ENCODE measurements at regions not wholly inside any gene's neighbourhood (a gene's known extent, or its start where the extent isn't known, plus 50 kb on each side); places are given as distances from the start of the nearest gene placed in this dataset.

DNA sequence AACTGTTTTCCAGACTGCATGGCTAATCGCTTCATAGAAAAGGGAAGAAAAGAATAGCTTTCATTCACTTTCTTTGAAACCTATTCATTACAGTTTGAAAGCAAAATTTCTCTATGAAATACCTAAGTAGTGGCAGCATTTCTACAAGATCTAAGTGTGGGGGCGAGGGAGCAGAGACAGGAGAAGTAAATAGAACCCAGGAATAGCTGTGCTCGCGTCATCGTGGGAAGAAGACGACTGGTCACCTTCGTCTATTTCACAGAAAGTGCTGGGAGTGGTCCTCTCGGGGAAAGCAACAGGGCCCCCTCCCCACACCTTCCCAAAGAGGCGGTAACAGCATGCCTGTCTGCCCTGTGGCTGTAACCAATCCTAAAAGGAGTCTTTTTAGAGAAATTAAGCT is 169.9 kb upstream of the NOCT start:
- Mint-ChIP-seq H3K27me3 (ENCODE audit: unreplicated experiment) (peaks cover 4% of the 10 kb centered on the region), H3K4me3 (ENCODE audit: unreplicated experiment) (no peak overlapping the region), H3K36me3 (ENCODE audit: low read depth, unreplicated experiment) (no peaks in the 10 kb centered on the region), H3K9me3 (ENCODE audit: unreplicated experiment) (no peaks in the 10 kb centered on the region), H3K4me1 (ENCODE audit: unreplicated experiment) (no peaks in the 10 kb centered on the region), H3K27ac (ENCODE audit: unreplicated experiment) (no peak overlapping the region)
- TF ChIP-seq, protein P1, sequence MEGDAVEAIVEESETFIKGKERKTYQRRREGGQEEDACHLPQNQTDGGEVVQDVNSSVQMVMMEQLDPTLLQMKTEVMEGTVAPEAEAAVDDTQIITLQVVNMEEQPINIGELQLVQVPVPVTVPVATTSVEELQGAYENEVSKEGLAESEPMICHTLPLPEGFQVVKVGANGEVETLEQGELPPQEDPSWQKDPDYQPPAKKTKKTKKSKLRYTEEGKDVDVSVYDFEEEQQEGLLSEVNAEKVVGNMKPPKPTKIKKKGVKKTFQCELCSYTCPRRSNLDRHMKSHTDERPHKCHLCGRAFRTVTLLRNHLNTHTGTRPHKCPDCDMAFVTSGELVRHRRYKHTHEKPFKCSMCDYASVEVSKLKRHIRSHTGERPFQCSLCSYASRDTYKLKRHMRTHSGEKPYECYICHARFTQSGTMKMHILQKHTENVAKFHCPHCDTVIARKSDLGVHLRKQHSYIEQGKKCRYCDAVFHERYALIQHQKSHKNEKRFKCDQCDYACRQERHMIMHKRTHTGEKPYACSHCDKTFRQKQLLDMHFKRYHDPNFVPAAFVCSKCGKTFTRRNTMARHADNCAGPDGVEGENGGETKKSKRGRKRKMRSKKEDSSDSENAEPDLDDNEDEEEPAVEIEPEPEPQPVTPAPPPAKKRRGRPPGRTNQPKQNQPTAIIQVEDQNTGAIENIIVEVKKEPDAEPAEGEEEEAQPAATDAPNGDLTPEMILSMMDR (IDR thresholded peaks at IDR 0.05; ENCODE audit: unreplicated experiment) = no peak
- DNase-seq (ENCODE audit: low spot score) = no peak

GRCh38 chr4:138845054-138845453 is 170.5 kb upstream of the NOCT start:
- no peak for DNase-seq (ENCODE audit: low spot score)
- no peak overlapping the region for H3K27ac Mint-ChIP-seq (ENCODE audit: unreplicated experiment)
- no peaks in the 10 kb centered on the region for H3K36me3 Mint-ChIP-seq (ENCODE audit: low read depth, unreplicated experiment)
- peaks cover 4% of the 10 kb centered on the region for H3K27me3 Mint-ChIP-seq (ENCODE audit: unreplicated experiment)
- H3K9me3 Mint-ChIP-seq (ENCODE audit: unreplicated experiment) = no peaks in the 10 kb centered on the region
- no peak overlapping the region for H3K4me3 Mint-ChIP-seq (ENCODE audit: unreplicated experiment)
- TF ChIP-seq, protein P1 (IDR thresholded peaks at IDR 0.05; ENCODE audit: unreplicated experiment) = no peak
- H3K4me1 Mint-ChIP-seq (ENCODE audit: unreplicated experiment) = no peaks in the 10 kb centered on the region

DNA sequence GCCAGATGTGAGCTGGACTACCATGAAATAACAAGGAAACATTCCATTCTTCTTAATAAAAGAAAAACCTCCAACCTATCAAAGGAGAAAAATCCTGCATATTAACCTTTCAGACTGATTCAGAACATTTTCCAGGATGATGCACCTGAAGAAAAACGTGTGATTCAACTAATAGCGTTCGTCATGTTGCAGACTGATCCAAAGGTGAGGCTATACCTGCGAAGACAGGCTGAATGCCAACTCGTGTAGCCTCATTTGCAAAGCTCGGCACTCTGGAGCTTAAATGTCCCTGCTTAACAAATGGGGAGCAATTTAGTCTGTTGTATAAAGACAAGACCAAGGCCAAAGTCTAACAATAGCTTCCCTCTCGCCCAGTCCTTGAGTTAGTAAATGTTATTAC is 172.0 kb upstream of the NOCT start:
- DNase-seq (ENCODE audit: low spot score) = no peak
- Mint-ChIP-seq H3K36me3 (ENCODE audit: low read depth, unreplicated experiment) (no peaks in the 10 kb centered on the region), H3K27ac (ENCODE audit: unreplicated experiment) (no peak overlapping the region), H3K4me1 (ENCODE audit: unreplicated experiment) (no peaks in the 10 kb centered on the region), H3K4me3 (ENCODE audit: unreplicated experiment) (no peak overlapping the region), H3K27me3 (ENCODE audit: unreplicated experiment) (peaks cover 6% of the 10 kb centered on the region), H3K9me3 (ENCODE audit: unreplicated experiment) (no peaks in the 10 kb centered on the region)
- TF ChIP-seq, protein P1 (IDR thresholded peaks at IDR 0.05; ENCODE audit: unreplicated experiment) = no peak

DNA sequence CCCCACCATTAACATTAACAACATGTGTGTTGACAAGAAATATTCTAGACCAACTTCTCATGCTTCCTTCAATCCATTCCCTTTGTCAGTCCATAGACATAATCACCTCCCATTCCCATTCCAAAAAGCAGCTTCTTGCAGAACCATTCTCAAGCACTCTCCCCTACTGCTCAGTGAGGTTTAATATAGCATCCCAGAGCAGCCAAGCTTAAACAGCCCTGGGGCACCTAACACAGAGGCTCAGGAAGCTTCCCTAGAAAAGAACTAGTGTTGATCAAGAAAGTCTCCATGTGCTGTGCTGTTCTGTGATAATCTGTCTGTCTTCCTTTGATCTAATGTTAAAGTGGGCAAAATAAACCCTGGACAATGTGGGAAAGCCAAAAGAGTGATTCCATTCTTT is 174.2 kb upstream of the NOCT start:
- DNase-seq (ENCODE audit: low spot score) = no peak
- Mint-ChIP-seq H3K36me3 (ENCODE audit: low read depth, unreplicated experiment) (no peaks in the 10 kb centered on the region), H3K27me3 (ENCODE audit: unreplicated experiment) (peaks cover 2% of the 10 kb centered on the region), H3K27ac (ENCODE audit: unreplicated experiment) (no peak overlapping the region), H3K9me3 (ENCODE audit: unreplicated experiment) (no peaks in the 10 kb centered on the region), H3K4me3 (ENCODE audit: unreplicated experiment) (no peak overlapping the region), H3K4me1 (ENCODE audit: unreplicated experiment) (no peaks in the 10 kb centered on the region)
- TF ChIP-seq, protein P1 (IDR thresholded peaks at IDR 0.05; ENCODE audit: unreplicated experiment) = no peak

DNA sequence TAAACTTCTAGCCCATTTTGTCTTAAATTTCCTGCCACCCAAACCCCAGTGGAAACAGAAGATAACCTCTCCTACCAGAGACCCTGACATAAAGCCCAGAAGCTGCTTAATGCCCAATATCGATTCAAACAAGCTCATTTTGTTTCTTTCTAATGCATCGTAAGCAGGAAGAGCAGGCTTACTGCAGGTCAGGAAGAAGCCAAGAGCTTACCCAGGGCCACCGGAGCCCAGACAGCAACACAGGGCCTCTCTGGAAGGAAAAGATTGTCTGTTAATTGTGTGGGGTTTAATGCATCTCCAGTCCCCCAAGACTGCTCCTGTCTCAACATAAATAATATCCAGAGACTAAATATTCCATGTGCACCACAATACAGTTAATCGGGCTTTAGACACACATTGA is 177.3 kb upstream of the NOCT start:
- H3K36me3 Mint-ChIP-seq (ENCODE audit: low read depth, unreplicated experiment) = no peaks in the 10 kb centered on the region
- H3K27me3 Mint-ChIP-seq (ENCODE audit: unreplicated experiment) = peaks cover 4% of the 10 kb centered on the region
- H3K4me1 Mint-ChIP-seq (ENCODE audit: unreplicated experiment) = peaks cover 4% of the 10 kb centered on the region
- no peaks in the 10 kb centered on the region for H3K9me3 Mint-ChIP-seq (ENCODE audit: unreplicated experiment)
- no peak for DNase-seq (ENCODE audit: low spot score)
- no peak overlapping the region for H3K27ac Mint-ChIP-seq (ENCODE audit: unreplicated experiment)
- TF ChIP-seq, protein P1 (IDR thresholded peaks at IDR 0.05; ENCODE audit: unreplicated experiment) = no peak
- H3K4me3 Mint-ChIP-seq (ENCODE audit: unreplicated experiment) = no peak overlapping the region

All from endothelial cell (in vitro differentiated cells).